GM12864 (cell line): ENCODE measurements at regions not wholly inside any gene's neighbourhood (a gene's known extent, or its start where the extent isn't known, plus 50 kb on each side); places are given as distances from the start of the nearest gene placed in this dataset.

Source experiments
- DNase-seq: peaks from one replicate; pipeline ENCODE4 v3.0.0-alpha.2; 2011; ENCODE audit warnings: low read depth
- H3K4me3 ChIP-seq: 2 replicates; pipeline ENCODE4 v1.5.1; 2011; ENCODE audit warnings: mild to moderate bottlenecking, low read depth, low read length, control low read depth
- CTCF ChIP-seq: IDR thresholded peaks from 2 replicates; pipeline ENCODE4 v1.5.1; 2011; ENCODE audit warnings: low read depth, mild to moderate bottlenecking, moderate library complexity, low read length, control low read depth, inconsistent platforms; ENCODE audit errors: missing control alignments

- no peak for DNase-seq
- H3K4me3 ChIP-seq = no peak overlapping the region
Measured at GRCh38 chr9:19931098-19931890, 142.5 kb upstream of the SLC24A2 start.

GRCh38 chr9:19927560-19927959 is 138.7 kb upstream of the SLC24A2 start:
- no peak overlapping the region for H3K4me3 ChIP-seq
- DNase-seq = no peak
- TF ChIP-seq CTCF = no peak

More at GRCh38 chr9:19931098-19931890, 142.5 kb upstream of the SLC24A2 start:
- TF ChIP-seq CTCF = no peak

GRCh38 chr9:19926774-19927173 is 137.9 kb upstream of the SLC24A2 start:
- no peak for DNase-seq
- TF ChIP-seq CTCF = no peak
- no peak overlapping the region for H3K4me3 ChIP-seq

GRCh38 chr9:19925674-19926503 is 137.1 kb upstream of the SLC24A2 start:
- peak; percentile 98 for TF ChIP-seq CTCF
- H3K4me3 ChIP-seq = peak overlapping the region; percentile 32
- DNase-seq = peak; percentile 34

- DNase-seq = no peak
- no peak overlapping the region for H3K4me3 ChIP-seq
- no peak for TF ChIP-seq CTCF
Measured at GRCh38 chr9:19924080-19924479, 135.2 kb upstream of the SLC24A2 start.

- DNase-seq = no peak
- no peak for TF ChIP-seq CTCF
- H3K4me3 ChIP-seq = no peak overlapping the region
Measured at GRCh38 chr9:19922476-19923118, 133.8 kb upstream of the SLC24A2 start.
